ENCODE measurements at regions not wholly inside any gene's neighbourhood (a gene's known extent, or its start where the extent isn't known, plus 50 kb on each side); places are given as distances from the start of the nearest gene placed in this dataset.

DNA sequence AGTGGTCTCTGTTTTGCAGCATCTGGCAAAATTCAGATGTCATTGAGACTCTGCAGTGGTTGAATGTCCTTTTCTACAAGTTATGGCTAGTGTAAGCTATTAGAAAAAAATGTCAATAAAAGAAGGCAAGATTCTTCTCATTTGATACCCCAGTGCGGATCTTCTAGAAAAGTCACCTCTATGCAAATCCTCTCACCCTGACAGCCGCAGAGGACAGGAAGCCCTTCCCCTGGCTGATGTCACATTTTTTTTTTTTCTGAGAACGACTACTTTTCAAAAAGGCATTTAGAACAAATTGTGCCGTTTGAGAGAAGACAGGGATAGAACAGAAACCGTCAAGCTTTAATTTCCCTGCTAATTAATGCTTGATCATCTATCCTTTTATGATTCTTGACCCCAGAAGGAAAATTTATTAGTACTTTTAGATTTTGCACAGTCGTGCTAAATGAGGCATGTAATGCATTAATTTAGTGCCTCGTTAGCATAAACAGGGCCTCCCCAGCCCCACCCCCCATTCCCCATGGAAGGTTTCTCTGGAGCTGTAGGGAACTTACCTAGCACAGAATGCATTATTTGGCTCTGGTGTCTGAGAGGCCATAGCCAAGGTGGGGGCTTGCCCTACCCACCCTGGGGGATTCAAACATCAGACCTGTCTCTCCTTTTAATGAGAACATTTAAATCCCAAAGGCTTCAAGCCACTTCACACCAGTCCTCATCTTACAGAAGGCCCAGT, 183.8 kb downstream of the OPA1 start:
- Histone ChIP-seq H3K4me1 (ENCODE audit: low read depth) (peaks cover 7% of the 10 kb centered on the region), H3K9me3 (no peaks in the 10 kb centered on the region), H3K4me3 (no peak overlapping the region), H3K36me3 (ENCODE audit: low read depth) (no peaks in the 10 kb centered on the region)
- intact Hi-C loops (cut with DNase I, micrococcal nuclease) = no loop called here
- DNase-seq (no peak), ATAC-seq (no peak)
- TF ChIP-seq, protein P1, sequence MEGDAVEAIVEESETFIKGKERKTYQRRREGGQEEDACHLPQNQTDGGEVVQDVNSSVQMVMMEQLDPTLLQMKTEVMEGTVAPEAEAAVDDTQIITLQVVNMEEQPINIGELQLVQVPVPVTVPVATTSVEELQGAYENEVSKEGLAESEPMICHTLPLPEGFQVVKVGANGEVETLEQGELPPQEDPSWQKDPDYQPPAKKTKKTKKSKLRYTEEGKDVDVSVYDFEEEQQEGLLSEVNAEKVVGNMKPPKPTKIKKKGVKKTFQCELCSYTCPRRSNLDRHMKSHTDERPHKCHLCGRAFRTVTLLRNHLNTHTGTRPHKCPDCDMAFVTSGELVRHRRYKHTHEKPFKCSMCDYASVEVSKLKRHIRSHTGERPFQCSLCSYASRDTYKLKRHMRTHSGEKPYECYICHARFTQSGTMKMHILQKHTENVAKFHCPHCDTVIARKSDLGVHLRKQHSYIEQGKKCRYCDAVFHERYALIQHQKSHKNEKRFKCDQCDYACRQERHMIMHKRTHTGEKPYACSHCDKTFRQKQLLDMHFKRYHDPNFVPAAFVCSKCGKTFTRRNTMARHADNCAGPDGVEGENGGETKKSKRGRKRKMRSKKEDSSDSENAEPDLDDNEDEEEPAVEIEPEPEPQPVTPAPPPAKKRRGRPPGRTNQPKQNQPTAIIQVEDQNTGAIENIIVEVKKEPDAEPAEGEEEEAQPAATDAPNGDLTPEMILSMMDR (IDR thresholded peaks at IDR 0.05) = no peak

DNA sequence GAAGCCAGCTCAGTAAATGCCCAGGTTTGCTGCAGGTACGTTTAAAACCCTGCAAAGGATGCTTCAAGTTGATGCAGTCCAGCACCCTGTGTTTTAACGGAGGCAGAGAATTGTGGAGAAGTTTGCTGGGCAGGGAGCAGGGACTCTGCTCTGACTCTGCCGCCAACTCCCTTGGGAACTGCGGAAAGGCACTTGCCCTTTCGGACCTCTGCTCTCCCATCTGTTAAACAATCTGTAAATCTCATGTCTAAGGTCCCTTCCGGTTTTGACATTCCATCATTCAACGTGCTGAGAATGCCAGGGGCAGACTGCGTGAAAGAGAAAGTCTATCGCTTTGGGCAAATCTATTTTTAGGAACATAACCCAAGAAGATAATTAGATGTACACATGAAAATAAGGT, 184.5 kb downstream of the OPA1 start:
- intact Hi-C loops (cut with DNase I, micrococcal nuclease) = no loop called here
- H3K4me1 ChIP-seq (ENCODE audit: low read depth) = peaks cover 7% of the 10 kb centered on the region
- DNase-seq = peak in 2 of 3 donors; percentile 54 to 64
- TF ChIP-seq, protein P1 (IDR thresholded peaks at IDR 0.05) = no peak
- H3K36me3 ChIP-seq (ENCODE audit: low read depth) = no peaks in the 10 kb centered on the region
- H3K9me3 ChIP-seq = no peaks in the 10 kb centered on the region
- no peak for ATAC-seq
- H3K4me3 ChIP-seq = peak overlapping the region; percentile 3

DNA sequence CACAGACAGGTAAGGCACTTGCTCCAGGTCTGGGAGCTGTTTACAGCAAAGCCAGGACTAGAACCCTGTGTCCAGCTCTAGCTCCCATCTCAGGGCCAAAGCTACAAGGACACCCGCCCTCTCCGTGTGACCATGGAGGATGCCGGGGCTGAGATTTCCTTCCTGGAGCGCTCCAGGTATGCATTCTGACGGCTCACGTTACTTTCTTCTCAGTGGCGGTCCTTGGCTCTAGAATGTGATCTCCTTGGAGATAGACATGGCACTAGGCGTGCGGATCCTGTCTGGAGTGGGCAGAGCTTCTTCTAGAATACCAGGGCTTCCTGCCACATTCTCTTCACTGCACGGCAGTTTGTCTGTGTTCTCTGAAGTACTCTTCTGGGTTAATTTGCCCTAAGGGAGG, 185.7 kb downstream of the OPA1 start:
- Histone ChIP-seq H3K4me1 (ENCODE audit: low read depth) (peaks cover 7% of the 10 kb centered on the region), H3K4me3 (no peak overlapping the region), H3K9me3 (no peaks in the 10 kb centered on the region), H3K36me3 (ENCODE audit: low read depth) (no peaks in the 10 kb centered on the region)
- intact Hi-C loops (cut with DNase I, micrococcal nuclease) = no loop called here
- TF ChIP-seq, protein P1 (IDR thresholded peaks at IDR 0.05) = no peak
- ATAC-seq (no peak), DNase-seq (no peak)

DNA sequence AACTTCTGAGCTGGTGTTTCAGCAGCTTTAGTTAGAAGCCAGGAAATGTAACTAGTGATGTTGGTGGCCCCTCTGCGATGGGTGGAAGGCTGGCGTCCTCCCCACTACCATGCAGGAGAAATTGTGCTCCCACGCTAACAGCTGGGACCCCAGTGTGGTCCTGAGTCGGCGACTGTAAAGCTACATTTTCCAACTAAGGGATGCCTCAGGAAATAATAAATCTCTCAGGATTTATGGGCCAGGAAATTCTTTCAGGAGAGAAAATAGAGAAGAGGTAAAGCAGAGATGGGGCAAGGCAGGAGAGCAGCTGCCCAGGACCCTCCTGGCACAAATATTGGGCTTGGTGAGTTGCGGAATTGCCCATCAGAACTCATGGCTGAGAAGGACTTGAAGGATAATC, 186.9 kb downstream of the OPA1 start:
- no peak for ATAC-seq
- H3K4me3 ChIP-seq = no peak overlapping the region
- intact Hi-C loops (cut with DNase I, micrococcal nuclease) = loop anchor here (5.0 to 10.0 kb wide), 3 partner anchors 357 to 537 kb away; partner anchors contain the start of gene HES1 (in 1 of the 2)

DNA sequence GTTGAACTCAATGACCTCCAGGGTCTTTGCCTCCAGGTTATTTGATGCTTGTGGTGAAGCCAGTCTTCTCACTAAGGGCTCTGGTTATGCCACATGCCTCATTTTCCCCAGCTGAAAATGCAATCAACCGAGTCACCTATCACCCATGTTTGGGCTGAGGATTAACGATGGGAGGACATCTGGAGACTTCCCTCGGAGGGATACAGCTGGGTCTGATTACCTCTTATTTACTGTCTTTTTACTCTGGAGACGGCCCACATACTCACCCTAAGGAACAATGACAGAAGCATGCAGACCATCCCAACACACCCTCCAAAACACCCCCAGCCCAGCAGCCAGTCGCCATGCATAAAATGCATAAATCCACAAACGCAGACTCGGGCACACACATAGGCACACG, 187.4 kb downstream of the OPA1 start:
- Histone ChIP-seq H3K4me3 (no peak overlapping the region), H3K36me3 (ENCODE audit: low read depth) (no peaks in the 10 kb centered on the region), H3K9me3 (no peaks in the 10 kb centered on the region), H3K4me1 (ENCODE audit: low read depth) (peaks cover 7% of the 10 kb centered on the region)
- no peak for ATAC-seq
- intact Hi-C loops (cut with DNase I, micrococcal nuclease) = loop anchor here (5.0 to 10.0 kb wide), 3 partner anchors 357 to 537 kb away; partner anchors contain the start of gene HES1 (in 1 of the 2)
- TF ChIP-seq, protein P1 (IDR thresholded peaks at IDR 0.05) = no peak
- DNase-seq = no peak

More for the DNA sequence above, 186.9 kb downstream of the OPA1 start:
- no peaks in the 10 kb centered on the region for H3K9me3 ChIP-seq
- H3K36me3 ChIP-seq (ENCODE audit: low read depth) = no peaks in the 10 kb centered on the region
- TF ChIP-seq, protein P1 (IDR thresholded peaks at IDR 0.05) = no peak
- no peak for DNase-seq
- H3K4me1 ChIP-seq (ENCODE audit: low read depth) = peaks cover 7% of the 10 kb centered on the region
